Neuronal stem cell (in vitro differentiated cells): ENCODE measurements at regions not wholly inside any gene's neighbourhood (a gene's known extent, or its start where the extent isn't known, plus 50 kb on each side); places are given as distances from the start of the nearest gene placed in this dataset.

ENCODE experiments used
- DNase-seq: peaks from one replicate; pipeline ENCODE4 v3.0.0-alpha.2; 2013; ENCODE audit warnings: low spot score
- H2AFZ ChIP-seq: one replicate; pipeline ENCODE4 v1.6.1; 2013; ENCODE audit warnings: mild to moderate bottlenecking, low read length, inconsistent platforms
- H2AK5ac ChIP-seq: 2 replicates; pipeline ENCODE4 v1.6.1; 2013; ENCODE audit warnings: low read depth, mild to moderate bottlenecking, inconsistent platforms, low read length, moderate library complexity, mixed read lengths
- H2BK120ac ChIP-seq: 2 replicates; pipeline ENCODE4 v1.6.1; 2013; ENCODE audit warnings: low read depth, mild to moderate bottlenecking, inconsistent platforms, low read length, moderate library complexity, mixed read lengths
- H2BK12ac ChIP-seq: one replicate; pipeline ENCODE4 v1.6.1; 2013; ENCODE audit warnings: low read length, inconsistent platforms
- H2BK15ac ChIP-seq: 2 replicates; pipeline ENCODE4 v1.6.1; 2013; ENCODE audit warnings: mild to moderate bottlenecking, low read length, inconsistent platforms, mixed read lengths
- H2BK5ac ChIP-seq: one replicate; pipeline ENCODE4 v1.6.1; 2013; ENCODE audit warnings: inconsistent platforms, mild to moderate bottlenecking, low read length, moderate library complexity
- H3K14ac ChIP-seq: one replicate; pipeline ENCODE4 v1.6.1; 2013; ENCODE audit warnings: low read length, inconsistent platforms
- H3K18ac ChIP-seq: 2 replicates; pipeline ENCODE4 v1.6.1; 2013; ENCODE audit warnings: low read length, inconsistent platforms
- H3K23ac ChIP-seq: 2 replicates; pipeline ENCODE4 v1.6.1; 2013; ENCODE audit warnings: low read depth, mild to moderate bottlenecking, mixed read lengths, low read length, inconsistent platforms; ENCODE audit not compliant: poor library complexity
- H3K27ac ChIP-seq: replicated peaks from 3 replicates; pipeline ENCODE4 v1.5.1; 2013; ENCODE audit warnings: low read length, inconsistent platforms
- H3K27me3 ChIP-seq, 3 experiments: 2 replicates each; pipeline ENCODE4 v1.6.1; 2013; ENCODE audit warnings: low read length in 3 of 3, mild to moderate bottlenecking in 2 of 3, inconsistent platforms in 1 of 3, low read depth in 1 of 3, mixed read lengths in 1 of 3, moderate library complexity in 1 of 3; ENCODE audit not compliant: control insufficient read depth in 3 of 3, insufficient read depth in 3 of 3
- H3K36me3 ChIP-seq, 2 donors: replicated peaks in 1 of 2; 2 replicates each; pipeline ENCODE4 v1.6.1; 2013; ENCODE audit warnings: low read length in 2 of 2; ENCODE audit not compliant: control insufficient read depth in 2 of 2, insufficient read depth in 2 of 2
- H3K4ac ChIP-seq: 2 replicates; pipeline ENCODE4 v1.6.1; 2013; ENCODE audit warnings: inconsistent platforms, mild to moderate bottlenecking, low read length, moderate library complexity
- H3K4me1 ChIP-seq, 2 donors: 1 replicate in 1 of 2; 2 replicates in 1 of 2; pipeline ENCODE4 v1.6.1; 2013; ENCODE audit warnings: low read length in 2 of 2, low read depth in 1 of 2; ENCODE audit not compliant: control insufficient read depth in 2 of 2, insufficient read depth in 1 of 2
- H3K4me2 ChIP-seq: one replicate; pipeline ENCODE4 v1.6.1; 2013; ENCODE audit warnings: mild to moderate bottlenecking, low read length, inconsistent platforms; ENCODE audit not compliant: insufficient read depth, poor library complexity, severe bottlenecking
- H3K4me3 ChIP-seq, 2 donors: 2 replicates each; pipeline ENCODE4 v1.5.1; 2013; ENCODE audit warnings: low read length in 2 of 2, mild to moderate bottlenecking in 2 of 2, inconsistent platforms in 1 of 2, moderate library complexity in 1 of 2
- H3K79me1 ChIP-seq: one replicate; pipeline ENCODE4 v1.6.1; 2013; ENCODE audit warnings: low read depth, mild to moderate bottlenecking, inconsistent platforms, low read length, moderate library complexity
- H3K9ac ChIP-seq: one replicate; pipeline ENCODE4 v1.6.1; 2013; ENCODE audit warnings: mild to moderate bottlenecking, low read depth, low read length, inconsistent platforms; ENCODE audit not compliant: poor library complexity
- H3K9me3 ChIP-seq, 2 donors: replicated peaks in 1 of 2; 2 replicates each; pipeline versions ENCODE3 to v1.6.1; 2013; ENCODE audit warnings: low read length in 2 of 2, mild to moderate bottlenecking in 2 of 2, inconsistent platforms in 1 of 2, low read depth in 1 of 2, mixed read lengths in 1 of 2, moderate library complexity in 1 of 2; ENCODE audit not compliant: control insufficient read depth in 2 of 2, insufficient read depth in 1 of 2
- H4K8ac ChIP-seq: one replicate; pipeline ENCODE4 v1.6.1; 2013; ENCODE audit warnings: low read depth, mild to moderate bottlenecking, inconsistent platforms, low read length, moderate library complexity
- H4K91ac ChIP-seq: one replicate; pipeline ENCODE4 v1.6.1; 2013; ENCODE audit warnings: low read length, low read depth, mild to moderate bottlenecking, inconsistent platforms; ENCODE audit not compliant: poor library complexity
- WGBS, 2 donors: extraction: QIAGEN DNeasy Blood & Tissue Kit; methylation state at CpG; one replicate each; pipeline ENCODE4 v1.1.7; 2013; ENCODE audit warnings: missing lambda C conversion rate in 2 of 2, mixed read lengths in 1 of 2; ENCODE audit not compliant: insufficient read length in 2 of 2, insufficient replicate concordance in 1 of 2; ENCODE audit errors: extremely low coverage in 2 of 2; 5-methylcytosine and 5-hydroxymethylcytosine counted together

DNA sequence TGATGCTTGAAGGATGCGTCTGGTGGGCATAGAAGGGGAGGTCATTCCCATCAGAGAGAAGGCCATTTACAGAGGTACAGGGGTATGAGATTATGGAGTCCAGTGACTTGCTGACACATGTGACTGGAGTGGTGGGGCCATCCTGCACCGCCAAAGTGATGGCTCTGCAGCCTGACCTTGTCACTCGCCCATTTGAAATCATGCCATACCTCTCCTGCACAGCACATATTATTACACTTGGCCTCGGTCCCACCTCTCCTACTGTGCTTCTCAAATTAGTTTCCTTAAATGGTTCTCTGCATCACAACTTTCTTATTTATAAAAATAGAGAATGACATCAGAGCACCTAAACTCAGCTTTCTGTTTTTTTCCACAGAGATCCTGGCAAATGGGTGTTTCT lies 60.7 kb upstream of the HAND2 start:
- Histone ChIP-seq H3K9me3 (no peaks in the 10 kb centered on the region), H2AFZ (no peak overlapping the region), H3K23ac (no peak overlapping the region), H2BK5ac (no peak overlapping the region), H3K9ac (no peak overlapping the region), H3K18ac (no peak overlapping the region), H2BK15ac (no peak overlapping the region), H3K14ac (no peak overlapping the region), H2BK12ac (no peak overlapping the region), H3K36me3 (no peaks in the 10 kb centered on the region), H2BK120ac (no peak overlapping the region), H3K27ac (no peak overlapping the region), H3K79me1 (no peaks in the 10 kb centered on the region), H3K4me2 (no peak overlapping the region), H3K27me3 (no peaks in the 10 kb centered on the region), H4K8ac (no peak overlapping the region), H3K4ac (no peak overlapping the region), H2AK5ac (no peak overlapping the region), H3K4me1 (no peaks in the 10 kb centered on the region), H3K4me3 (peak overlapping the region in 1 of 2 donors; percentile 22), H4K91ac (no peak overlapping the region)
- WGBS, 2 donors = no CpG with 5 or more reads among the region's 4 CpGs
- DNase-seq = no peak

DNA sequence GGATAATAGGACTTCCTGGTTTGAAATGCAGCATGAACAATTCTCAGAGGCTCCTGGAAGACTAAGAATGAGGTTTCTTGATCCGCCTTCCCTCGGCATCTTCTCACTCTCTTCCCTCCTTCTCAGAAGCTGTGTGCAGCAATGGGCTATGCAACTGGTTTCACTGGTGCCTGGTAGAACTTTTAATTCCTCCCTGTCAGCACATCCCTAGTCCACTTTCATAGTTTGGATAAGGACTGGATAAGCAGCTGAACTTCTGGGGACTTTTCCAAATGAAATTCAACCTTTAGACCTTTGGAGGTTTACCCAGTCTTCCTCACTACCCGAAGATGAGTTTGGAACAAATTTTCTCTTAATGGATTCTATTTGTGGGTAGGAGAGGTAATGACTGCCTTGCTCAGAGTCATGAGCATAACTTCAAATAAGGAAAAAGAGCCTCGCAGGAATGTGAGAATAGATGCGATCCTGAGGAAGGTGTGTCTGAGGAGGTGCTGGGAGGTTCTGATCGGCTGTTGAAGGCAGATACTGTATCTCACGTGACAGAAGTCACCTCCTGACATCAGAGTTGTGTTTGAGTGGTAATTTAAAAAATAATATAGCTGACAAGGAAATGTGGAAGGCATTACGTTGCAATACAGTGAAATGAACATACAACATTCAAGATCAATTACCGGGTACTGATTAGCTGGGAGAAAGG lies 56.0 kb upstream of the HAND2 start:
- H2BK15ac ChIP-seq = no peak overlapping the region
- no CpG with 5 or more reads among the region's 9 CpGs for WGBS, 2 donors
- peaks cover 1% of the 10 kb centered on the region for H3K79me1 ChIP-seq
- H3K4ac ChIP-seq = no peak overlapping the region
- H3K18ac ChIP-seq = no peak overlapping the region
- no peak overlapping the region for H2AFZ ChIP-seq
- no peaks in the 10 kb centered on the region for H3K27me3 ChIP-seq
- H3K9ac ChIP-seq = no peak overlapping the region
- H3K36me3 ChIP-seq = no peaks in the 10 kb centered on the region
- H3K9me3 ChIP-seq = peaks cover 0 to 2% of the 10 kb centered on the region in 2 donors
- H3K4me1 ChIP-seq = no peaks in the 10 kb centered on the region
- no peak overlapping the region for H2BK12ac ChIP-seq
- no peak overlapping the region for H2BK5ac ChIP-seq
- no peak for DNase-seq
- H2AK5ac ChIP-seq = no peak overlapping the region
- H3K23ac ChIP-seq = no peak overlapping the region
- H3K27ac ChIP-seq = no peak overlapping the region
- no peak overlapping the region for H3K4me3 ChIP-seq
- H3K14ac ChIP-seq = no peak overlapping the region
- no peak overlapping the region for H4K91ac ChIP-seq
- no peak overlapping the region for H2BK120ac ChIP-seq
- H3K4me2 ChIP-seq = no peak overlapping the region
- no peak overlapping the region for H4K8ac ChIP-seq

DNA sequence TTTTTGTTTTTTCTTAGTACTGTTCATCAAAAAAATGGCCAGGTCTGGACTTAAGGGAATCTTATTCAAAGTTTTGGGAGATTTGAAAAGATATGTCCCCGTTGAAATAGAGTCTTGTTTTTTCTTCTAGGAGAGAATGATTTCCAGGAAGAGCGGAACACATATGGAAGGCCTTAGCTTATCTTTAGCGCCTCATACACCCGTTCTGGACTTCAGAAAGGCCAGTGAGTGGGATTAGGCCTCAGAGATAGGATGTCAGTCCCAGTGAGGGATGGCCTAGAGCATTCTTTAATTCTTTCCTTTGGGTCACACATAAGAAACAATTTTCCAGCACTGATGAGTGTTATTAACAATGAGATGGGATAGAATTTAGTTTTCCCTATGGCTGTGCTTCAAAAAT lies 54.5 kb upstream of the HAND2 start:
- no peak overlapping the region for H3K18ac ChIP-seq
- DNase-seq = no peak
- H3K23ac ChIP-seq = no peak overlapping the region
- peaks cover 0 to 2% of the 10 kb centered on the region in 2 donors for H3K9me3 ChIP-seq
- no peaks in the 10 kb centered on the region for H3K4me1 ChIP-seq
- no peaks in the 10 kb centered on the region for H3K36me3 ChIP-seq
- H3K27me3 ChIP-seq = no peaks in the 10 kb centered on the region
- H2BK5ac ChIP-seq = no peak overlapping the region
- H3K4me3 ChIP-seq = no peak overlapping the region
- no peak overlapping the region for H4K91ac ChIP-seq
- no peak overlapping the region for H3K27ac ChIP-seq
- no peak overlapping the region for H2BK12ac ChIP-seq
- H2AK5ac ChIP-seq = no peak overlapping the region
- H2BK120ac ChIP-seq = no peak overlapping the region
- no peak overlapping the region for H4K8ac ChIP-seq
- no peak overlapping the region for H3K4ac ChIP-seq
- H2BK15ac ChIP-seq = no peak overlapping the region
- no peak overlapping the region for H3K4me2 ChIP-seq
- no peak overlapping the region for H3K9ac ChIP-seq
- WGBS, 2 donors = no CpG with 5 or more reads among the region's 4 CpGs
- H3K14ac ChIP-seq = no peak overlapping the region
- peaks cover 1% of the 10 kb centered on the region for H3K79me1 ChIP-seq
- no peak overlapping the region for H2AFZ ChIP-seq
